HG03432 (cell line): ENCODE measurements at regions not wholly inside any gene's neighbourhood (a gene's known extent, or its start where the extent isn't known, plus 50 kb on each side); places are given as distances from the start of the nearest gene placed in this dataset.
A peak's percentile ranks its signal among the peaks of the same experiment; 100 is the strongest.
"Not testable (repeated sequence)": the region's sequence is repeated elsewhere in the genome, so short reads cannot be mapped to it uniquely, and the experiment has no call there.

Experiments
- ATAC-seq: cut with Tn5 transposase; IDR thresholded peaks from one replicate; pipeline ENCODE4 v1.9.1; 2021; ENCODE audit warnings: mild to moderate bottlenecking, moderate library complexity; ENCODE audit not compliant: unreplicated experiment

DNA sequence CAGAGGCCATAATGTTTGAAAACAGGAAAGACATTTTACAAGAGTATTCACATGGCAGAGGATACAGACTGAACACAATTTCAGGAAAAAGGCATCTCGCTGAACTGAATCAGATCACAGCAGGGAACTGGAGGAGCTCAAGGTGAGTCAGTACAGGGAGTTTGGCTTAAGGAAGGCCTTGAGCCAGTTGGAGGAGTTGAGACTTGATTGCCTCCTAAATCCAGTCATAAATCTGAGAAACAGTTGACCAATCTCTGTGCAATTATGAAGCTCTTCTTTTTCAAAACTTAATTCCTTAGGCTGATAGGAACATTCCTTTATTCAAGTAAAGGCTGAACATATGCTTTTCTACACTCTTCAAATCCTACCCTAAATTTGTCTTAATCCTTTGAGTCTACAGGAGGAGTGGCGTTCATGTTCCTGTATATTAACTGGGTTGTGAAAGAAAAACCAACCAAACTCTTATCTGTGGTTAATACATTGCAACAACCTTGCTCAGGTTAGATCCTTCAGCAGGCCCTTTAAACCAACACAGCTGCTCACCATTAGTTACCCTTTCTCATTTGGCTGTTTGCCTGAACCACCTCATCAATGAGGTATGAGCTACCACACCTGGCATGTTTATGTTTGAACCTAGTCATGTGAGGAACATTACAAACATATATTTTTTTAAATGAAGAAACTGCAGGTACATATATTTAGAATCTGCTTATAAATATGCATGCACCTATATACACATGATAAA is 404.1 kb upstream of the ATP11B start:
- no peak for ATAC-seq

DNA sequence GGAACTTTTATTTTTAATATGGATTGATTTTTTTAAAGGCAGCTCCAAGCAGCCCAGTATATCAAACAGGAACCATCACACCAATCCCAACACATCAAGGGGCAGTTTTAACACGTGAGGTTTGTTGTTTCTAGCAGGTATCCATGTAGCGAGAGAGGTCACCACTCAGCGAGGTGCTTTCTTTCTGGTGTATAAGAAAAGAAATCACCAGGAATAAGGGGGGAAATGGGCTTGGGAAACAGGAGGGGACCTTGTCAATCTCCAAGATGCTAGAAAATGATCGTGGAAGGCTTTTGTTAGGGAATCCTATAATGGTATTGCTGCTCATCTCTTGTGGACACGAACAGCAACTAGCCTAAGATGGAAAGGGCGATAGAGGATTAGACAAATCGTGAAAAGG is 402.9 kb upstream of the ATP11B start:
- ATAC-seq = no peak

DNA sequence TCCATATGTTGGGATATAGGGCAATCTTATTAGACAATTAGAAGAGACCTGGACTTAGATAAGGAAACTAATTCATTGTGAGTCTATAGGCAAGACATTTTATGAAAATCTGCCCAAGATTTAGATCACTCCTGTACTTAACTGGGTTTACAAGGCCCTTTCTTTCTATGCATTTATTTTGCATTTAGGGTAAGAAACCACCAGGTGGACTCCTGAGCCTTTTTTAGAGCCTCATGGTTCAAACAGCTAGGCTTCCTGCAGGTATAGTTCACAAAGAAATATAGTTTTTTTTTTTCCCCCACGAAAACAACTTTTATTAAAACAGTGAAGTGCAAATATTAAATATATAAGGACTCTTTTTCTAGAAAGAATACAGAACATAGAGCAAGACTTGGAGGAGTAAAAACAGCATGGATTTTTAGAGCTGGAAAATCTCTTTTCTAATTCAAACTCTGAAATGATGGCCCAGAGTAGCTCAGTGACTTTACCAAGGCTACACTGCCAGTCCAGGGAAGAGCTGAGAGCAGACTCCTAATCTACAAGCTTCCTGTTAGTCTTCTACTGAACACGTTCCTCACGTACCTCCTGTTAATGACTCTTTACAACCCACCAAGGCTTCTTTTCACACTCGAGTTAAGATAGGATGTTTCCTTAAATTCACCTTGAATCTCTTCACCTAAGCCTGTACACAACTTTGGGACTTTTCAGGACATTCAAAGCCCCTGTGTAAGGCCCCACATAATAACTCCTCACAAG is 400.9 kb upstream of the ATP11B start:
- peak; percentile 47 for ATAC-seq

DNA sequence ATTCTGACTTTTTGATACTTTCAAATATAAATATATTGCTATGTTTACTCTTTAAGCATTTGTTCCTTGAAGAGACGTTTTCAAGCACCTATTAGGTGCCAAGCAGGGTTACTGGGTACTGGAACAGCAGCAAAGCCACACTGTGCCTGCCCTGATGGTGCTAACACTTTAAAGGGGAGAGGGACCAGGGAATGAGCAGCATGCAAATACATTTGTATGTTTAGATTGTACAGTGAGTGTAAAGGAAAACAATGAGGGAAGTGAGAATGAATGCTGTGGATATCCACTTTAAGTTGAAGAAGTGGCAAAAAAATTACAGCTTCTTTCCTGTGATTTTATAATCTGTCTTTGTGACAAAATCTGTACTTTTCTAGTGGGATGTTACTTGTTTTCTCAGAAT is 400.2 kb upstream of the ATP11B start:
- no peak for ATAC-seq

GRCh38 chr3:182393830-182394367 is 399.4 kb upstream of the ATP11B start:
- ATAC-seq = no peak

DNA sequence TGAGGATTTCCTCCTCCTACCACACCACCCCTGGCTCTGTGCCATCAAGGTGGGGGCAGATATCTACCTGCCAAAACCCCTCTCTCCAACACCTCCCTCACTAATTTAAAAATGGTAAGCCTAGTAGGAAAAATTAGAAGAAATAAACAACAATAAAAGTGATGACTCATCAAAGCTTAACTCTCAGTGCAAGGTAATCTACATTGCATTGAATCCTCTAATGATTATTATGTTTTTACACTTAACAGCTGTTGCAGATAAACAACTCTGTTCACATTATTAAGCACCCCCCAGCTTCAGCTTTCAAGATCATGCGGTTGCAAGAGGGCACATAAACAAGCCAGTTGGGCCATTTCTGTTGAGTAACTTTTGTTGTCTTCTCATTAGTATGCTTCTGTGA is 396.1 kb upstream of the ATP11B start:
- ATAC-seq = no peak

GRCh38 chr3:182399978-182400737 is 393.1 kb upstream of the ATP11B start:
- ATAC-seq = no peak

DNA sequence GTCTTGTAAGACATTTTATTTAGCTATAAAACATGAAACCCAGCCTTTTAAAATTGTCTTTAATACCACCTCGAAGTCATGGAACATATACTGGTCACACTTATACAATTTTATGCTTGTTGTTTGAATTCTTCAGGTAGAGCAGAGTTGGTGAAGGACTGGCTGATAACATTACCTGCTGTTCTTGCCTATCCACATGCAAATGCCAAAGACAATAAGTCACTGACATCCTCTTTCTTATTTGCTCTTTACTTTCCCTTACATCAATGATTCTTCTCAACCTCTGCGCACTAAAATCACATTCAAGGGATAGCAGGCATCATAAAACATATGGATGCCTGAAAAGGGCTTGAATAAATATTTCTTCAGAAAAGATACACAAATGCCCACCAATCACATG is 392.5 kb upstream of the ATP11B start:
- no peak for ATAC-seq

GRCh38 chr3:182404031-182404430 is 389.3 kb upstream of the ATP11B start:
- ATAC-seq = no peak

DNA sequence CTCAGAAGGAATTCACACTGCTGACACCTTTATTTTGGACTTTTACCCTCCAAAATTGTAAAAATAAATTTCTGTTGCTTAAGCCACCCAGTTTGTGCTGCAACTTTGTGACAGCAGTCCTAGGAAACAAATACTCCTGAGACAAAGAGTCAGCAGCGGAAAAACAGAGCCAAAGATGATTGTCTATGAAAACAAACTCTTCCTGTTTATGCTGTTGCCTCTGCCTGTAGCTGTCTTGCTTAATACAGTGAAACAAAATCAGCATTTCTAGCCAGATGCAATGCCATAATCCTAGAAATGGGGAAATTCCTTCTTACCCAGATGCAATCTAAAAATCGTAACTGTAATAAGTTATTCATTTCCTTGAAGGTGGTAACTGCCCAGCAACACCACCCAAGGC is 387.5 kb upstream of the ATP11B start:
- ATAC-seq = no peak

GRCh38 chr3:182406786-182407185 is 386.5 kb upstream of the ATP11B start:
- no peak for ATAC-seq

- no peak for ATAC-seq
These were observed 383.3 kb upstream of the ATP11B start for GRCh38 chr3:182410051-182410450.

GRCh38 chr3:182412066-182412465 is 381.2 kb upstream of the ATP11B start:
- ATAC-seq = no peak

DNA sequence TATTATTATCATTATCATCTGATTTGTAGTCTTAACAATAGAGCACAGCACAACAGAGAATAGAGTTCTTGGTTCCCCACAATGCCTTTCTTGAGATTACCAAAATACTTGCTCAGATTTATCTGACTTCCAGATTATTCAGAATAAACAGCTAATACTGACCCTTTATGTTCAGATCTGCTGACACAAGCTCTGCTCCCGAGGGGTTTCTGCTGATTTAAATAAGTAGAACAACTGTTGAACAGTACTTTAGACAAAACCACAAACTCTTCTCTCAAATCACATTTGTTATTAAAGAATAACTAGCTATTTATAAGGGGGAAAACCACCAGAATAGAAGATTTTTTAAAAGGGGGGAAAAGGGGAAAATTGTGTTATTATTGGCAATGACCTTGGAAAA is 380.2 kb upstream of the ATP11B start:
- ATAC-seq = no peak

- ATAC-seq = no peak
These were observed 379.6 kb upstream of the ATP11B start for GRCh38 chr3:182413682-182414081.

DNA sequence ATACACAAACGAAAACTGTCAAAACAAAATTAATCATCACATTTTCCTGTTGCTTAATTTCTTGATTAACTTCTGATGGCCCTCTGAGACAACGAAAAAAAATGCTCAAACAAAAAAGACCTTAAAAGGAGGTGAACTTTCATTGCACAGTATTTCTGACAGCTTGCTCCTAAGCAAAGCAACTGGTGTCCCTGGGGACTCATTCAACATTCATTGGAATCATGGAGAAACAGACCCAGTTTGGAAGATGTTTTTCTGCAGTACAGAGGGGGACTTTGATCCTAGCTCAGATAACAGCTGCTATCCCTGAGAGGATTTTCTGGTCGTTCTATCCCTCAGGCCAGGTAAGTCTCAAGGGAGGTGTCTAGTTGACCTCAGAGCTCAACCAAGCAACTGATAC is 378.7 kb upstream of the ATP11B start:
- no peak for ATAC-seq

DNA sequence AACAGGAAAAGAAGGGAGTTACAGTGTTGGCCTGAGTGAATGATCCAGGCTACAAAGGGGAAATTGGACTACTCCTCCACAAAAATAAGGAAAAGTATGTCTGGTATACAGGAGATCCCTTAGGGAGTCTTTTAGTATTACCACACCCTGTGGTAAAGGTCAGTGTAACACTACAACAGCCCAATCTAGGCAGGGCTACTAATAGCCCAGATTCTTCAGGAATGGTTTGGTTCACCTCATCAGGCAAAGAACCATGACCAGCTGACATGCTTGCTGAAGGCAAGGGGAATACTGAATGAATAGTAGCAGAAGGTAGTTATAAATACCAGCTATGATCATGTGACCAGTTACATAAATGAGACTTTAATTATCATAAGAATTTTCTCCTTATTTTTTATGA is 372.6 kb upstream of the ATP11B start:
- ATAC-seq = no peak

GRCh38 chr3:182424006-182424405 is 369.3 kb upstream of the ATP11B start:
- no peak for ATAC-seq

DNA sequence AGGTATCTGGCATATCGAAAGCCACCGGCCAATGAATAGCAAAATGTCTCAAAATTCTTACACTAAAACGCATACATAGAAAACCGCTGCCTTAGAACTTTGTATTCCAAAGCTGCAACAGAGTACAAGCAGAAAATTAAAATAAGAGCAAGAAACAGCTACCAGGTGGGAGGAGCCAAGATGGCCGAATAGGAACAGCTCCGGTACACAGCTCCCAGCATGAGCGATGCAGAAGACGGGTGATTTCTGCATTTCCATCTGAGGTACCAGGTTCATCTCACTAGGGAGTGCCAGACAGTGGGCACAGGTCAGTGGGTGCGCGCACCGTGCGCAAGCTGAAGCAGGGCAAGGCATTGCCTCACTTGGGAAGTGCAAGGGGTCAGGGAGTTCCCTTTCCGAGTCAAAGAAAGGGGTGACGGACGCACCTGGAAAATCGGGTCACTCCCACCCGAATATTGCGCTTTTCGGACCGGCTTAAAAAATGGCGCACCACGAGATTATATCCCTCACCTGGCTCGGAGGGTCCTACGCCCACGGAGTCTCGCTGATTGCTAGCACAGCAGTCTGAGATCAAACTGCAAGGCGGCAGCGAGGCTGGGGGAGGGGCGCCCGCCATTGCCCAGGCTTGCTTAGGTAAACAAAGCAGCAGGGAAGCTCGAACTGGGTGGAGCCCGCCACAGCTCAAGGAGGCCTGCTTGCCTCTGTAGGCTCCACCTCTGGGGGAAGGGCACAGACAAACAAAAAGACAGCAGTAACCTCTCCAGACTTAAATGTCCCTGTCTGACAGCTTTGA is 367.2 kb upstream of the ATP11B start:
- ATAC-seq = not testable (repeated sequence)

DNA sequence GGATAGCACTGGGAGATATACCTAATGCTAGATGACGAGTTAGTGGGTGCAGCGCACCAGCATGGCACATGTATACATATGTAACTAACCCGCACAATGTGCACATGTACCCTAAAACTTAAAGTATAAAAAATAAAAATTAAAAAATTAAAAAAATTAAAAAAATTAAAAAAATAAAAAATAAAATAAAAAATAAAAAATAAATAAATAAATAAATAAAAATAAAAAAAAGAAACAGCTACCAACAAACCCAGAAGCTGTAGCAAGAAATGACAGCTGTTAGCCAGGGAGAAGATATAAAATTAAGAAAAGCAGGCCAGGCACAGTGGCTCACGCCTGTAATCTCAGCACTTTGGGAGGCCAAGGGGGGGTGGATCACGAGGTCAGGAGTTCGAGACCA is 361.3 kb upstream of the ATP11B start:
- ATAC-seq = not testable (repeated sequence)

GRCh38 chr3:182435860-182436259 is 357.4 kb upstream of the ATP11B start:
- no peak for ATAC-seq
